H1 (cell line): ENCODE measurements at regions not wholly inside any gene's neighbourhood (a gene's known extent, or its start where the extent isn't known, plus 50 kb on each side); places are given as distances from the start of the nearest gene placed in this dataset.
A peak's percentile ranks its signal among the peaks of the same experiment; 100 is the strongest.

Experiments used
- CTCF ChIA-PET: fragments of 300-600 bp; sonication (Branson Sonifier 250); formaldehyde crosslinking; loops from one replicate; lab custom pipeline; 2021; ENCODE audit not compliant: partially characterized antibody; lab: Charles Lee
- POLR2A ChIA-PET: fragments of 300-600 bp; sonication (Branson Sonifier 250); formaldehyde crosslinking; loops from one replicate; lab custom pipeline; 2021; ENCODE audit warnings: inconsistent platforms; ENCODE audit not compliant: partially characterized antibody; lab: Charles Lee
- DNase-seq, 2 experiments: peaks; one replicate each; pipeline versions ENCODE4 v3.0.0 to v3.0.0-alpha.2; 2010 to 2022; ENCODE audit warnings: low spot score in 2 of 2, low read depth in 1 of 2, mixed read lengths in 1 of 2
- FAIRE-seq: peaks from 2 replicates; lab custom pipeline; 2011; peaks lifted over from hg19 to GRCh38; lab: Jason Lieb, UNC
- H2AFZ ChIP-seq: 2 replicates; pipeline ENCODE4 v1.8.1; 2012; ENCODE audit warnings: low read length, inconsistent platforms
- H2AK5ac ChIP-seq: 2 replicates; pipeline ENCODE4 v1.6.1; 2013; ENCODE audit warnings: low read depth, low read length
- H2BK120ac ChIP-seq: replicated peaks from 2 replicates; pipeline ENCODE3; 2013; ENCODE audit warnings: low read depth, low read length, inconsistent platforms
- H2BK12ac ChIP-seq: 2 replicates; pipeline ENCODE4 v1.6.1; 2013; ENCODE audit warnings: low read depth, low read length
- H2BK15ac ChIP-seq: 2 replicates; pipeline ENCODE4 v1.6.1; 2013; ENCODE audit warnings: low read length
- H2BK20ac ChIP-seq: 2 replicates; pipeline ENCODE4 v1.6.1; 2013; ENCODE audit warnings: low read length
- H2BK5ac ChIP-seq: 2 replicates; pipeline ENCODE4 v1.6.1; 2013; ENCODE audit warnings: low read depth, low read length
- H3K14ac ChIP-seq: 2 replicates; pipeline ENCODE4 v1.6.1; 2013; ENCODE audit warnings: inconsistent platforms; ENCODE audit not compliant: insufficient read length
- H3K18ac ChIP-seq: 2 replicates; pipeline ENCODE4 v1.6.1; 2013; ENCODE audit warnings: low read length; ENCODE audit errors: extremely low read depth
- H3K23ac ChIP-seq: 2 replicates; pipeline ENCODE4 v1.6.1; 2013; ENCODE audit warnings: inconsistent platforms; ENCODE audit not compliant: insufficient read length
- H3K23me2 ChIP-seq: 2 replicates; pipeline ENCODE4 v1.6.1; 2013; ENCODE audit warnings: low read depth, low read length
- H3K27ac ChIP-seq: 2 replicates; pipeline ENCODE4 v1.6.1; 2011; ENCODE audit warnings: low read depth, low read length, inconsistent platforms
- H3K27me3 ChIP-seq, 4 experiments: replicated peaks in 1 of 4; 1 replicate in 1 of 4; 2 replicates in 3 of 4; pipeline versions ENCODE4 v1.6.1 to v1.8.1; 2011 to 2013; ENCODE audit warnings: low read length in 3 of 4, mild to moderate bottlenecking in 3 of 4, inconsistent platforms in 2 of 4, mixed read lengths in 2 of 4, moderate library complexity in 1 of 4; ENCODE audit not compliant: control insufficient read depth in 3 of 4, insufficient read depth in 3 of 4; ENCODE audit errors: extremely low read depth in 1 of 4
- H3K36me3 ChIP-seq, 4 experiments: 2 replicates each; pipeline versions ENCODE4 v1.6.1 to v1.8.1; 2011 to 2013; ENCODE audit warnings: mild to moderate bottlenecking in 4 of 4, low read length in 3 of 4, moderate library complexity in 2 of 4, control low read depth in 1 of 4, inconsistent platforms in 1 of 4; ENCODE audit not compliant: insufficient read depth in 4 of 4, control insufficient read depth in 2 of 4
- H3K4ac ChIP-seq: replicated peaks from 2 replicates; pipeline ENCODE3; 2013; ENCODE audit warnings: low read length, low read depth, mixed read lengths, inconsistent platforms; ENCODE audit not compliant: insufficient read length
- H3K4me1 ChIP-seq, 4 experiments: replicated peaks in 1 of 4; 1 replicate in 1 of 4; 2 replicates in 3 of 4; pipeline versions ENCODE4 v1.6.1 to v1.8.1; 2011 to 2013; ENCODE audit warnings: low read length in 3 of 4, inconsistent platforms in 2 of 4, mixed read lengths in 1 of 4; ENCODE audit not compliant: insufficient read depth in 4 of 4, control insufficient read depth in 3 of 4
- H3K4me2 ChIP-seq, 2 experiments: 2 replicates each; pipeline versions ENCODE4 v1.6.1 to v1.8.1; 2011 to 2013; ENCODE audit warnings: low read depth in 2 of 2, low read length in 2 of 2, control low read depth in 1 of 2, inconsistent platforms in 1 of 2, mild to moderate bottlenecking in 1 of 2; ENCODE audit not compliant: insufficient read depth in 1 of 2
- H3K4me3 ChIP-seq, 4 experiments: fragments of 200-600, 300-600 bp in 1 of 4; sonication (generic), shearing (Covaris generic), sonication (Bioruptor Twin) in 1 of 4; 2 replicates each; pipeline versions ENCODE4 v1.5.1 to v1.8.1; 2011 to 2016; ENCODE audit warnings: low read length in 4 of 4, low read depth in 3 of 4, control low read depth in 2 of 4, inconsistent platforms in 2 of 4, mild to moderate bottlenecking in 2 of 4, mixed read lengths in 1 of 4, moderate library complexity in 1 of 4; ENCODE audit not compliant: insufficient read depth in 2 of 4; ENCODE audit errors: extremely low read depth in 1 of 4
- H3K56ac ChIP-seq: replicated peaks from 2 replicates; pipeline ENCODE3; 2013; ENCODE audit warnings: low read depth, mild to moderate bottlenecking, mixed read lengths, low read length, inconsistent platforms; ENCODE audit not compliant: insufficient read length
- H3K79me1 ChIP-seq: 2 replicates; pipeline ENCODE4 v1.6.1; 2013; ENCODE audit warnings: low read depth, low read length, control low read depth
- H3K79me2 ChIP-seq, 2 experiments: 2 replicates each; pipeline versions ENCODE4 v1.6.1 to v1.8.1; 2012 to 2013; ENCODE audit warnings: low read length in 2 of 2, mild to moderate bottlenecking in 2 of 2, inconsistent platforms in 1 of 2; ENCODE audit not compliant: insufficient read depth in 2 of 2, control insufficient read depth in 1 of 2
- H3K9ac ChIP-seq, 4 experiments: replicated peaks in 1 of 4; 1 replicate in 1 of 4; 2 replicates in 3 of 4; pipeline versions ENCODE4 v1.6.1 to v1.8.1; 2011 to 2013; ENCODE audit warnings: low read depth in 3 of 4, low read length in 3 of 4, control low read depth in 2 of 4, mild to moderate bottlenecking in 2 of 4, moderate library complexity in 2 of 4, inconsistent platforms in 1 of 4; ENCODE audit errors: extremely low read depth in 1 of 4
- H3K9me3 ChIP-seq, 2 experiments: 2 replicates each; pipeline versions ENCODE4 v1.6.1 to v1.8.1; 2012 to 2013; ENCODE audit warnings: mild to moderate bottlenecking in 2 of 2, moderate library complexity in 2 of 2, control low read depth in 1 of 2, inconsistent platforms in 1 of 2, low read depth in 1 of 2, low read length in 1 of 2, mixed read lengths in 1 of 2; ENCODE audit not compliant: insufficient read depth in 2 of 2
- H4K20me1 ChIP-seq, 2 experiments: replicated peaks in 1 of 2; 2 replicates each; pipeline versions ENCODE3 to v1.8.1; 2011 to 2013; ENCODE audit warnings: inconsistent platforms in 2 of 2, low read length in 2 of 2, mild to moderate bottlenecking in 1 of 2; ENCODE audit not compliant: insufficient read depth in 2 of 2, control insufficient read depth in 1 of 2
- H4K5ac ChIP-seq: 2 replicates; pipeline ENCODE4 v1.6.1; 2013; ENCODE audit warnings: low read length, low read depth, mixed read lengths, inconsistent platforms; ENCODE audit not compliant: insufficient read length
- H4K8ac ChIP-seq: 2 replicates; pipeline ENCODE4 v1.8.0; 2013; ENCODE audit warnings: mild to moderate bottlenecking, moderate library complexity, low read length, inconsistent platforms; ENCODE audit not compliant: insufficient read depth; ENCODE audit errors: extremely low read depth
- H4K91ac ChIP-seq: replicated peaks from 2 replicates; pipeline ENCODE3; 2013; ENCODE audit warnings: low read length, mixed read lengths, inconsistent platforms; ENCODE audit not compliant: insufficient read length
- CREB1 ChIP-seq: IDR thresholded peaks from 2 replicates; pipeline ENCODE4 v1.6.1; 2012; ENCODE audit warnings: inconsistent platforms
- CTCF ChIP-seq, 3 experiments: IDR thresholded peaks; 1 replicate in 2 of 3; 2 replicates in 1 of 3; pipeline versions ENCODE4 v1.5.1 to v1.6.1; 2011; ENCODE audit warnings: low read length in 3 of 3, mild to moderate bottlenecking in 3 of 3, inconsistent platforms in 2 of 3, low read depth in 1 of 3, moderate library complexity in 1 of 3; ENCODE audit not compliant: insufficient read depth in 1 of 3; ENCODE audit errors: control extremely low read depth in 1 of 3
- RAD21 ChIP-seq, 2 experiments: IDR thresholded peaks in 1 of 2; conservative IDR thresholded peaks in 1 of 2; 2 replicates each; pipeline ENCODE4 v1.6.1; 2011; ENCODE audit warnings: low read depth in 2 of 2, low read length in 2 of 2, improper control_type of control experiment in 1 of 2, inconsistent platforms in 1 of 2, mild to moderate bottlenecking in 1 of 2, moderate library complexity in 1 of 2
- WGBS, 2 experiments: shearing (Covaris generic) in 1 of 2; methylation state at CpG; one replicate each; pipeline versions ENCODE4 v1.1.6 to v1.1.7; 2013 to 2015; ENCODE audit warnings: low lambda C conversion rate in 2 of 2, mixed read lengths in 2 of 2, inconsistent platforms in 1 of 2, low coverage in 1 of 2, missing lambda C conversion rate in 1 of 2; ENCODE audit not compliant: insufficient replicate concordance in 2 of 2, insufficient coverage in 1 of 2, insufficient read length in 1 of 2; ENCODE audit errors: extremely low coverage in 1 of 2, missing lambda C conversion rate in 1 of 2; 5-methylcytosine and 5-hydroxymethylcytosine counted together

- no peak overlapping the region for H3K18ac ChIP-seq
- no peak overlapping the region for H3K4me2 ChIP-seq
- H3K23me2 ChIP-seq, result no peaks in the 10 kb centered on the region
- CTCF ChIA-PET, result interaction anchor here (1.0 kb wide), 1 partner anchor 97 kb away, joined by 3 read pairs; no protein-coding TSS in a partner anchor
- H2AFZ ChIP-seq, result no peak overlapping the region
- TF ChIP-seq CREB1, result no peak
- peak in 1 of 2 experiments; percentile 19; a peak in 1 of 4 replicates for TF ChIP-seq RAD21 (IDR thresholded peaks at IDR 0.05 in 1 of 2, conservative IDR thresholded peaks at IDR 0.05 in 1 of 2; ENCODE audit: low read depth in 2 of 2, low read length in 2 of 2)
- peak in 1 of 3 experiments; percentile 38; a peak in 1 of 4 replicates for TF ChIP-seq CTCF (IDR thresholded peaks at IDR 0.05; ENCODE audit: control extremely low read depth in 1 of 3, insufficient read depth in 1 of 3, low read depth in 1 of 3, low read length in 3 of 3)
- H3K4me1 ChIP-seq, result no peaks in the 10 kb centered on the region
- no peak overlapping the region for H2BK12ac ChIP-seq
- no peak overlapping the region for H3K4ac ChIP-seq
- no peak overlapping the region for H3K27ac ChIP-seq
- H4K8ac ChIP-seq, result no peak overlapping the region
- no peak overlapping the region for H4K91ac ChIP-seq
- no peak for FAIRE-seq
- no peak overlapping the region for H2BK120ac ChIP-seq
- DNase-seq, result no peak
- H4K20me1 ChIP-seq, result no peaks in the 10 kb centered on the region
- H3K56ac ChIP-seq, result no peak overlapping the region
- no peak overlapping the region for H2BK15ac ChIP-seq
- no peak overlapping the region for H2BK20ac ChIP-seq
- POLR2A ChIA-PET, result no interaction called here
- H3K23ac ChIP-seq, result no peak overlapping the region
- H3K9me3 ChIP-seq, result no peaks in the 10 kb centered on the region
- no peak overlapping the region for H4K5ac ChIP-seq
- H3K79me1 ChIP-seq, result no peaks in the 10 kb centered on the region
- no peaks in the 10 kb centered on the region for H3K36me3 ChIP-seq
- no peak overlapping the region for H2BK5ac ChIP-seq
- no peak overlapping the region for H3K14ac ChIP-seq
- H3K9ac ChIP-seq, result no peak overlapping the region
- H3K79me2 ChIP-seq, result no peaks in the 10 kb centered on the region
- H2AK5ac ChIP-seq, result no peak overlapping the region
- no peak overlapping the region for H3K4me3 ChIP-seq
- WGBS, 2 experiments, result 95% methylated on average over 1 of the region's 1 CpG; no CpG with 5 or more reads in 1 of the 2 experiments
- no peaks in the 10 kb centered on the region for H3K27me3 ChIP-seq
Observed at GRCh38 chr4:125928652-125929051, 613.9 kb downstream of the FAT4 start.
